ENCODE measurements at regions not wholly inside any gene's neighbourhood (a gene's known extent, or its start where the extent isn't known, plus 50 kb on each side); places are given as distances from the start of the nearest gene placed in this dataset.
"Not testable (repeated sequence)": the region's sequence is repeated elsewhere in the genome, so short reads cannot be mapped to it uniquely, and the experiment has no call there.

GRCh38 chr15:20473465-20473864 lies 68.1 kb downstream of the GOLGA6L6 start:
- not testable (repeated sequence) for DNase-seq (ENCODE audit: low read depth)

- DNase-seq (ENCODE audit: low read depth): not testable (repeated sequence)
Observed at GRCh38 chr15:20472983-20473382, 68.6 kb downstream of the GOLGA6L6 start.

DNA sequence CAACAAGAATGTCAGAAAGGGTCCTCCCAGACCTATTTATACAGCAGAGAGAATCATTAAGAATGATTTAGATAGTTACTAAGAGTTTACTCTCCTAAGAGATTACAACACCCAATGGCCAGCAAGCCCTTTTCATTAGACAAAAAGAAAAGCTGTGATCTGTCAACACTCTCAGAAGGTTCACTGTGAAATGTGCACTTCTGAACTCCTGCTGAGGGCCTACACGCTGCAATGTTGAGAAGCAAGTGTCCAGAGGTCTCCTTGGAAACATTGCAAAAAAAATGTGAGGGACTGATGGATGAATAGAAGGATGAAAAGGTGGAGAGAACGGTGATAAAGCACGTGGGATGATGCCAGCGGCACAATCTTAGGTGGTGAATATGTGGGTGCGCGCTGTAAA lies 70.8 kb downstream of the GOLGA6L6 start:
- DNase-seq (ENCODE audit: low read depth): not testable (repeated sequence)

DNA sequence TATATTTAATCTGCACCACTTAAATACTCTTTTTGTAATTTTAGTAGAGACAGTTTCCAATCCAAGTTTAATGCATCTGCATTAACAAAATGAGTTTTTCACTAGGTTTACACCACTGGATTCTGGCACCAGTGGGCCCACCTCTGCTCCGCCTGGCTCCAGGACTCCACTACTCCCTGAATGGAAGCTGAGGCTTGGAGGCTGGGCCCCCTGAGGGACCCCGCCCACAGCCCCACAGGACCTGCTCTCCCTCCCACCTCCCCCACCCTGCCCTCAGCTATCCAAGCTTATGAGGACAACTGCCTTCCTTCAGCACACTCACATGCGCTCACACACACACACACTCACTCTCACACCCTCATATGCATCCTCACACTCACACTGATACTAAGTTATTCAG lies 100.5 kb downstream of the GOLGA6L6 start:
- not testable (repeated sequence) for DNase-seq (ENCODE audit: low read depth)

GRCh38 chr15:20440390-20440789 lies 101.2 kb downstream of the GOLGA6L6 start:
- DNase-seq (ENCODE audit: low read depth): not testable (repeated sequence)

DNA sequence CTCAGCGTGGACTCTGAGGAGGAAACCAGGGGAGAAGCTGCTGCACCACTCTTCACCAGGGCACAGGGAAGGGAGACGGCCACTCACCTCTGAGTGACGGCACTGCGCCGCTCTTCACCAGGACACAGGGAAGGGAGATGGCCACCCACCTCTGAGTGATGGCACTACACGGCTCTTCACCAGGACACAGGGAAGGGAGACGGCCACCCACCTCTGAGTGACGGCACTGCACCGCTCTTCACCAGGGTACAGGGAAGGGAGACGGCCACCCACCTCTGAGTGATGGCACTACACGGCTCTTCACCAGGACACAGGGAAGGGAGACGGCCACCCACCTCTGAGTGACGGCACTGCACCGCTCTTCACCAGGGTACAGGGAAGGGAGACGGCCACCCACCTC lies 102.5 kb downstream of the GOLGA6L6 start:
- DNase-seq (ENCODE audit: low read depth): not testable (repeated sequence)

DNA sequence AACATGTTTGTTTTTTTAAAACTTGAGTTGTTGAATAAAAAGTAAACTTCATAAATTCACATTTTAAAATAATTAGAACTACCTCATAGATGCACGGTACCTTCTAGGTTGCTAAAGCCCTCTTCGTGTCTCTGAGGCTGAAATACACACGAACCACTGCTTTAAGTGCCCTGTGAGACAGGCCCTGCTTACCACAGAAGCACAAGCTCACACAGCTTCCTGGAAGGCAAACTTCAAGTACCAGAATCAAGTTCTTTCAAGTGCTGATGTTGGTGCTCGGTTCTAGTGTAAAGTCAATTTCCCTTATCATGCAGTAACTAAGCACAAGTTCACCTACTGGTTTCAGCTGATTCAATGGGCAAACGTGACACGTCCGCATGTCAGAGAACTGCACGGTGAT lies 103.3 kb downstream of the GOLGA6L6 start:
- DNase-seq (ENCODE audit: low read depth): not testable (repeated sequence)

GRCh38 chr15:20433468-20433867 lies 108.1 kb downstream of the GOLGA6L6 start:
- DNase-seq (ENCODE audit: low read depth): not testable (repeated sequence)

- not testable (repeated sequence) for DNase-seq (ENCODE audit: low read depth)
Observed at GRCh38 chr15:20430495-20430894, 111.1 kb downstream of the GOLGA6L6 start.

DNA sequence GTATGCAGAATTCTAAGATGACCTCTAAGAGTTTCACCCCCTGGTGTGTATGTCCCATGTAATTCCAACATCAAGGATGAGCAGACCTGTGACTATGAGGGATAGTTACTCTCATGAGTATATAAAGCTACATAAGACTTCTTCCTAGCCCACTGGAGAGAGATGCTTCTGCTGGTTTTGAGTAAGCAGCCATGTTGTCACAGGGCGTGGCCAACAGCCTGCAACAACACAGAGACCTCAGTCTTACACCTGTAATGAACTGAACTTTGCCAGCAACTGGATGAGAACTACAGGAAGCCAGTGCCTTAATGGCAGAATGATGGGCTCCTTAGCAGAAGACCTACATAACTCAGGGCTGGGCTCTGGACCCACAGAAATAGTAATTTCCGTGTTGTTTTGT lies 120.9 kb downstream of the GOLGA6L6 start:
- DNase-seq (ENCODE audit: low read depth): not testable (repeated sequence)

DNA sequence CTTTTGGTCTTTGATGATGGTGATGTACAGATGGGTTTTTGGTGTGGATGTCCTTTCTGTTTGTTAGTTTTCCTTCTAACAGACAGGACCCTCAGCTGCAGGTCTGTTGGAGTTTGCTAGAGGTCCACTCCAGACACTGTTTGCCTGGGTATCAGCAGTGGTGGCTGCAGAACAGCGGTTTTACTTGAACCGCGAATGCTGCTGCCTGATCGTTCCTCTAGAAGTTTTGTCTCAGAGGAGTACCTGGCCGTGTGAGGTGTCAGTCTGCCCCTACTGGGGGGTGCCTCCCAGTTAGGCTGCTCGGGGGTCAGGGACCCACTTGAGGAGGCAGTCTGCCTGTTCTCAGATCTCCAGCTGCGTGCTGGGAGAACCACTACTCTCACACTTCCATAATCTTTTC lies 125.0 kb downstream of the GOLGA6L6 start:
- DNase-seq (ENCODE audit: low read depth): not testable (repeated sequence)

DNA sequence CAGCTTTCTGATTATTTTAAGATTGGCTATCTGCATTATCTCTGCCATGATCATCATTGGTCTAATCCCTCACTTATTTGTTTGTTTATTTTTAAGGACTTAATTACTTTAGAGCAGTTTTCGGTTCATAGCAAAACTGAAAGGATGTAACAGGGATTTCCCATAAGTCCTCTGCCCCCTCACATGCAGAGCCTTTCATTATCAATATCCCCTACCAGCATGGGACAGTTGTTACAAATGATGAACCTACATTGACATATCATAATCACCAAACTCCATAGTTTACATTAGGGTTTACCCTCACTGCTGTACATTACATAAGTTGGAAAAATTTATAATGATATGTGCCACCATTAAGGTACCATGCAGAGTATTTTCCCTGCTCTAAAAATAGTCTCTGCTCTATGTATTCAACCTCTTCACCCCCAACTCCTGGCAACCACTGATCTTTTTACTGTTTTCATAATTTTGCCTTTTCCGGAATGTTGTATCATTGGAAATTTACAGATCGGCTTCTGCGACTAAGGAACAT lies 131.9 kb downstream of the GOLGA6L6 start:
- DNase-seq (ENCODE audit: low read depth): not testable (repeated sequence)

DNA sequence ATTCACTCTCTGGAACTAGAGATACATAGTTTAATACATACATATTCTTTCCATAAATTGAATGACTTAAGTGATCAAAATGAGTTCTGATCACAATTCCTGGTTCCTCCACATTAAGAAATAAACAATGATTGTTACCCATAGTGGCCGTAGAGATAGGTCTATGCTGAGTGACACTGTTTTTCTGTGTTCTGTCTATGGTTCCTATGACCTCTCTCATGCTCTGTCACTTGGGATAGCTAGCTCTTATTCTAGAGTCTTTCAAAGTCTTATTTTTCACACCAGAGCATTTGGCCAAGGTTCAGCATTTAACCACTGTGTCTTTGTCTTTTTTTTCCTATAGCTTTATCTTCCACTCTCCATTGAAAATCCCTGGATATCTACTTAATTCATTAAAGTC lies 132.4 kb downstream of the GOLGA6L6 start:
- no peak for DNase-seq (ENCODE audit: low read depth)

DNA sequence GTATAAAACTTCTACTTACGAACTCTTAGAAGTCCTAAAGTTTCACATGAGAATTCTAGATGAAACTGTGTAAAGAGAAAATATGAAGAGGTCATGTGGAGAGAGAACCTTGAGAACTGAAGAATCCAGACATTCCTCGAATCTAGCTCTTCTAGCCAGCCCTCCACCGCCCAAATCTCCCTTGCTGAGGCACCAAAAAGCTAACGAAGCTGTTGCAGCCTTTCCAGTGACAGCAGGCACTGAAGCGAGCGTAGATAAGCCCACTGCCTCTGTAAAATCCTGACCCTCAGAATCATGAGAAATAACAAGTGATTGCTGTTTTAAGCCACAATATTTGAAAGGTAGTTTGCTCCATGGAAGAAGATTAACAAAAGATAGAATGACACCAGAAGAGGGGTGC lies 134.0 kb downstream of the GOLGA6L6 start:
- DNase-seq (ENCODE audit: low read depth): no peak

DNA sequence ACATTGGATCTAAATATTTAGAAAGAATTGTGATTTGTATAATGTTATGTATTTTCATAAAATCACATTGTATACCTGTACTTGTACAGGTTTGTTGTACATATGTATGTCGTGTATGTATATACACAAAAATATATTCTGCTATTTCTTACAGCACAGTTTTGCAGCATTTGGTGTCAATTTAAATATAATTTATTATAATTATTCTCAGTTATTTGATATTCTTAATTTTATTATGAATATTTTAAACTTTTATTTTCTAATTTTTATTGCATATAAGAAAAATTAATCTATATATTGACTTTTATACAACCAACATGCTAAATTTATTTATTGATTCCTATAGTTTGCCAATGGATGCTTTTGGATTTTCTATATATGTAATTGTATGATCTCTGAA lies 137.0 kb downstream of the GOLGA6L6 start:
- DNase-seq (ENCODE audit: low read depth): not testable (repeated sequence)

DNA sequence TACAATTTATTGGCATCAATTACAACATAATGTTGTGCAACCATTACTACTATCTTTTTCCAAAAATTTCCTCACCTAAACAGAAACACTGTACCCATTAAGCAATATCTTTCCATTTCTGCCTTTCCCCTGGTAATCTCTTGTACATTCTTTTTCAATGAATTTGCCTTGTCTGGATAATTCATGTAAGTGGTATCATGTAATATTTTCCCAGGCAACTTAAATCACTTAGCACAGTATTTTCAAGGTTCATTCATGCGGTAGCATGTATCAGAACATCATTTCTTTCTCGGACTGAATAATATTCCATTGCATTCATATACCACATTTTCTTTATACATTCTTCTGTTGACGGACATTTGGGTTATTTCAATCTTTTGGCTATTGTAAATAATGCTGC lies 139.0 kb downstream of the GOLGA6L6 start:
- DNase-seq (ENCODE audit: low read depth): not testable (repeated sequence)

DNA sequence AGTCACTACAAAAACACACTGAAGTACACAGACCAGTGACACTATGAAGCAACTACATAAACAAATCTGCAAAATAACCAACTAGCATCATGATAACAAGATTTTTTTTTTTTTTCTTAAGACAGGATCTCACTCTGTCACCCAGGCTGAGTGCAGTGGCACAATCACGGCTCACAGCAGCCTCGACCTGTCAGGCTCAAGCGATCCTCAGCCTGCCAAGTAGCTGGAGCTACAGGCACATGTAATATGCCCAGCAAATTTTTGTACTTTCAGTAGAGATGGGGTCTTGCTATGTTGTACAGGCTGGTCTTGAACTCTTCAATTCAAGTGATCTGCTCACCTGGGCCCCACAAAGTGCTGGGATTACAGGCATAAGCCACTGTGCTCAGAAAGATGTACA lies 140.5 kb downstream of the GOLGA6L6 start:
- DNase-seq (ENCODE audit: low read depth): not testable (repeated sequence)

DNA sequence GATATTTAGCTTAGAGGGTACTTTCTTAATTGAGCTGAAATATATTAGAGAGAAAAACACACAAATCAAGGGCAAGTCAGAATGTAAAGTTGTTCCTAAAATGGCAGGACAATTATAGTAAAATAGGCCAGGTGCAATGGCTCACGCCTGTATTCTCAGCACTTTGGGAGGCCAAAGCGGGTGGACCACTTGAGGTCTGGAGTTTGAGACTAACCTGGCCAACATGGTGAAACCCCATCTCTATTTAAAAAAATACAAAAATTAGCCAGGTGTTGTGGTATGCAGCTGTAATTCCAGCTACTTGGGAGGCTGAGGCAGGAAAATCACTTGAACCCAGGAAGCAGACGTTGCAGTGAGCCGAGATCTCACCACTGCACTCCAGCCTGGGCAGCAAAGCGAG lies 142.9 kb downstream of the GOLGA6L6 start:
- not testable (repeated sequence) for DNase-seq (ENCODE audit: low read depth)

DNA sequence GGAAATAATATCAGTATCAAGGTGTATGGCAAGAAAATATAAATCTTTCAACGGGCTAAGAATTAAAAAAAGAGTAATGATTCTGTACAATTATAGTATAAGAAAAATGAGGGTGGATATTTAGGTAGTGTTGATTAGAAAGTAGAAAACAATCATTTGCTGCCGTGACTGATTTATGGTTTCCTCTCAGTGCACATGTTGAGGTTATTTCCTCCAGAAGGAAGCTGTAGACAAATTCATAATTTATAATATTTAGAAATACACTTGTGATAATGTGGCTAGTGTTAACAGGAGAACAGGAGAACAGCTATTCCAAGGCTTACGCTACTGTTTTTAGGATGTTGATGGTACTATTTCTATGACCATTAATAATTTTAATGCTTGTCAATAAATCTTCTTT lies 153.4 kb downstream of the GOLGA6L6 start:
- DNase-seq (ENCODE audit: low read depth): not testable (repeated sequence)

DNA sequence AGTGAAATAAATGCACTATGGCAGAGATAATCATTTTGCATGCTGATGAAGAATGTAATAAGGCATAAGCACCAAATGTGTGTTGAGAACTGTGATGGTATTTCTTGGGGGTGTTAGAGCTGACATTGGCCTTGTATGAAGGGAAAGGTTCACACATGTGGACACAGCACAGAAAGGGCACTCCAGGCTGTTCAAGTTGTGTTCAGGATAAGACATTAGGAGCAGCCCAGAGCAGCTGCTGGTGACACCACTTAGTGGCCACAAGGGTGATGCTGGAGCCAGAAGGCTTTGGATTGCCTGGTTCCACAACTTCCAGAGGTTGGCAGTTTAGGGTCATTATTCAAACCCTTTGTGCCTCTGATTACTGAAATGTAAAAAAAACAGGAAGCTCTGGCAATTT lies 155.4 kb downstream of the GOLGA6L6 start:
- DNase-seq (ENCODE audit: low read depth): no peak

- DNase-seq (ENCODE audit: low read depth): not testable (repeated sequence)
Observed at GRCh38 chr15:20380199-20380598, 161.4 kb downstream of the GOLGA6L6 start.

GRCh38 chr15:20376872-20377271 lies 164.7 kb downstream of the GOLGA6L6 start:
- no peak for DNase-seq (ENCODE audit: low read depth)

- not testable (repeated sequence) for DNase-seq (ENCODE audit: low read depth)
Observed at GRCh38 chr15:20372416-20372815, 169.2 kb downstream of the GOLGA6L6 start.

DNA sequence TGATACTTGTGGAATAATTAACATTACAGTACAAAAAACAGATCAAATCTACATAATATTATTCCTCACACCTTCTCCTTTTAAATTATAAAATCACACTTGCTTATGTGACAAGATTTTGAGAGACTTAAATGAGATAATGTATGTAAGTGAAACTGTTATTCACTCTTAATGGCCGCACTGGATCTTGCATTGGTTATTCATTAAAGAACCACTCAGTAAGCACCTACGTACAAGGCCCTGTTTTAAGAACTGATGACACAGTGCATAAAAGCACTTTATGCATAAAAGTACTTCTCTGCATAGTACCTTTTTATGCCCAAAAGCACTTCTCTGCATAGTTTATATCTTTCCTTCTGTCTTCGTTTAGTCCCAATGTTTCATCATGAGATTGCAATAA lies 172.1 kb downstream of the GOLGA6L6 start:
- no peak for DNase-seq (ENCODE audit: low read depth)

DNA sequence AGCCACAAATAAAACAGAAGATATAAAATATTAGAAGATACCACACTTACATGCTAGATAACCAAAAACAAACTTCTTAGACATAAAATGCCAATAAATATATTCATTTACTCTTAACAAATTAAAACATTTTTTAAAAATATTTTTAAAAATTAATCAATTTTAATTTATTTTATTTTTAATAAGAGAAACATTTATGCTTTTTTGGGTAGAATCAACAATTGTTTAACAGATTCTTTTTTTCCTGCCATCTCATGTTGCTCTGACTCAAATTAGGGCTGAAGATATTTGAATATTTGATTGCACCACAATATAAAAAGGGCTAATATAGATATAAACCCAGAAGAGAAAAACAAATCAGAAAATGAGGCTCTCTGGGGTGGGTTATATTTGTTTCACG lies 172.6 kb downstream of the GOLGA6L6 start:
- no peak for DNase-seq (ENCODE audit: low read depth)

Measured in T-helper 22 cell (primary cell).